ENCODE measurements at regions not wholly inside any gene's neighbourhood (a gene's known extent, or its start where the extent isn't known, plus 50 kb on each side); places are given as distances from the start of the nearest gene placed in this dataset.
"Not testable (repeated sequence)": the region's sequence is repeated elsewhere in the genome, so short reads cannot be mapped to it uniquely, and the experiment has no call there.

GRCh38 chr2:61753512-61753911 is 100.3 kb downstream of the FAM161A start:
- Histone ChIP-seq H3K36me3 (ENCODE audit: control insufficient read depth, insufficient read depth, low read length) (no peaks in the 10 kb centered on the region), H3K4me1 (ENCODE audit: control insufficient read depth, insufficient read depth, low read length) (no peaks in the 10 kb centered on the region), H3K9me3 (ENCODE audit: control insufficient read depth, insufficient read depth, low read length) (no peaks in the 10 kb centered on the region), H3K9ac (ENCODE audit: low read depth, low read length) (no peak overlapping the region), H3K4me3 (ENCODE audit: low read depth, low read length) (no peak overlapping the region), H3K27me3 (ENCODE audit: control insufficient read depth, insufficient read depth, low read length) (no peaks in the 10 kb centered on the region)

GRCh38 chr2:61750624-61751023 is 103.2 kb downstream of the FAM161A start:
- H3K36me3 ChIP-seq (ENCODE audit: control insufficient read depth, insufficient read depth, low read length) = no peaks in the 10 kb centered on the region
- no peaks in the 10 kb centered on the region for H3K27me3 ChIP-seq (ENCODE audit: control insufficient read depth, insufficient read depth, low read length)
- H3K4me1 ChIP-seq (ENCODE audit: control insufficient read depth, insufficient read depth, low read length) = no peaks in the 10 kb centered on the region
- no peak overlapping the region for H3K9ac ChIP-seq (ENCODE audit: low read depth, low read length)
- no peaks in the 10 kb centered on the region for H3K9me3 ChIP-seq (ENCODE audit: control insufficient read depth, insufficient read depth, low read length)
- no peak overlapping the region for H3K4me3 ChIP-seq (ENCODE audit: low read depth, low read length)

- Histone ChIP-seq H3K9me3 (ENCODE audit: control insufficient read depth, insufficient read depth, low read length) (no peaks in the 10 kb centered on the region), H3K4me1 (ENCODE audit: control insufficient read depth, insufficient read depth, low read length) (no peaks in the 10 kb centered on the region), H3K4me3 (ENCODE audit: low read depth, low read length) (no peak overlapping the region), H3K9ac (ENCODE audit: low read depth, low read length) (no peak overlapping the region), H3K27me3 (ENCODE audit: control insufficient read depth, insufficient read depth, low read length) (no peaks in the 10 kb centered on the region), H3K36me3 (ENCODE audit: control insufficient read depth, insufficient read depth, low read length) (no peaks in the 10 kb centered on the region)
Measured at GRCh38 chr2:61742955-61743354, 110.9 kb downstream of the FAM161A start.

- no peak overlapping the region for H3K4me3 ChIP-seq (ENCODE audit: low read depth, low read length)
- H3K9me3 ChIP-seq (ENCODE audit: control insufficient read depth, insufficient read depth, low read length) = no peaks in the 10 kb centered on the region
- no peak overlapping the region for H3K9ac ChIP-seq (ENCODE audit: low read depth, low read length)
- H3K27me3 ChIP-seq (ENCODE audit: control insufficient read depth, insufficient read depth, low read length) = no peaks in the 10 kb centered on the region
- no peaks in the 10 kb centered on the region for H3K36me3 ChIP-seq (ENCODE audit: control insufficient read depth, insufficient read depth, low read length)
- H3K4me1 ChIP-seq (ENCODE audit: control insufficient read depth, insufficient read depth, low read length) = no peaks in the 10 kb centered on the region
Measured at GRCh38 chr2:61737841-61738240, 116.0 kb downstream of the FAM161A start.

GRCh38 chr2:61736953-61737352 is 116.9 kb downstream of the FAM161A start:
- no peaks in the 10 kb centered on the region for H3K27me3 ChIP-seq (ENCODE audit: control insufficient read depth, insufficient read depth, low read length)
- no peaks in the 10 kb centered on the region for H3K36me3 ChIP-seq (ENCODE audit: control insufficient read depth, insufficient read depth, low read length)
- no peaks in the 10 kb centered on the region for H3K9me3 ChIP-seq (ENCODE audit: control insufficient read depth, insufficient read depth, low read length)
- H3K9ac ChIP-seq (ENCODE audit: low read depth, low read length) = no peak overlapping the region
- H3K4me3 ChIP-seq (ENCODE audit: low read depth, low read length) = no peak overlapping the region
- H3K4me1 ChIP-seq (ENCODE audit: control insufficient read depth, insufficient read depth, low read length) = no peaks in the 10 kb centered on the region

- Histone ChIP-seq H3K27me3 (ENCODE audit: control insufficient read depth, insufficient read depth, low read length) (no peaks in the 10 kb centered on the region), H3K36me3 (ENCODE audit: control insufficient read depth, insufficient read depth, low read length) (no peaks in the 10 kb centered on the region), H3K4me3 (ENCODE audit: low read depth, low read length) (no peak overlapping the region), H3K9me3 (ENCODE audit: control insufficient read depth, insufficient read depth, low read length) (no peaks in the 10 kb centered on the region), H3K4me1 (ENCODE audit: control insufficient read depth, insufficient read depth, low read length) (no peaks in the 10 kb centered on the region), H3K9ac (ENCODE audit: low read depth, low read length) (no peak overlapping the region)
Measured at GRCh38 chr2:61733563-61733962, 120.3 kb downstream of the FAM161A start.

GRCh38 chr2:61732787-61733186 is 121.1 kb downstream of the FAM161A start:
- no peaks in the 10 kb centered on the region for H3K4me1 ChIP-seq (ENCODE audit: control insufficient read depth, insufficient read depth, low read length)
- no peak overlapping the region for H3K4me3 ChIP-seq (ENCODE audit: low read depth, low read length)
- H3K27me3 ChIP-seq (ENCODE audit: control insufficient read depth, insufficient read depth, low read length) = no peaks in the 10 kb centered on the region
- no peaks in the 10 kb centered on the region for H3K36me3 ChIP-seq (ENCODE audit: control insufficient read depth, insufficient read depth, low read length)
- no peaks in the 10 kb centered on the region for H3K9me3 ChIP-seq (ENCODE audit: control insufficient read depth, insufficient read depth, low read length)
- no peak overlapping the region for H3K9ac ChIP-seq (ENCODE audit: low read depth, low read length)

GRCh38 chr2:61727746-61728145 is 126.1 kb downstream of the FAM161A start:
- Histone ChIP-seq H3K9me3 (ENCODE audit: control insufficient read depth, insufficient read depth, low read length) (no peaks in the 10 kb centered on the region), H3K4me1 (ENCODE audit: control insufficient read depth, insufficient read depth, low read length) (no peaks in the 10 kb centered on the region), H3K27me3 (ENCODE audit: control insufficient read depth, insufficient read depth, low read length) (no peaks in the 10 kb centered on the region), H3K36me3 (ENCODE audit: control insufficient read depth, insufficient read depth, low read length) (no peaks in the 10 kb centered on the region), H3K9ac (ENCODE audit: low read depth, low read length) (no peak overlapping the region), H3K4me3 (ENCODE audit: low read depth, low read length) (no peak overlapping the region)

- Histone ChIP-seq H3K4me1 (ENCODE audit: control insufficient read depth, insufficient read depth, low read length) (no peaks in the 10 kb centered on the region), H3K9me3 (ENCODE audit: control insufficient read depth, insufficient read depth, low read length) (no peaks in the 10 kb centered on the region), H3K27me3 (ENCODE audit: control insufficient read depth, insufficient read depth, low read length) (no peaks in the 10 kb centered on the region), H3K36me3 (ENCODE audit: control insufficient read depth, insufficient read depth, low read length) (no peaks in the 10 kb centered on the region), H3K4me3 (ENCODE audit: low read depth, low read length) (no peak overlapping the region), H3K9ac (ENCODE audit: low read depth, low read length) (no peak overlapping the region)
Measured at GRCh38 chr2:61726456-61727209, 127.2 kb downstream of the FAM161A start.

- H3K4me3 ChIP-seq (ENCODE audit: low read depth, low read length); H3K9me3 ChIP-seq (ENCODE audit: control insufficient read depth, insufficient read depth, low read length); H3K27me3 ChIP-seq (ENCODE audit: control insufficient read depth, insufficient read depth, low read length); H3K36me3 ChIP-seq (ENCODE audit: control insufficient read depth, insufficient read depth, low read length); H3K9ac ChIP-seq (ENCODE audit: low read depth, low read length); H3K4me1 ChIP-seq (ENCODE audit: control insufficient read depth, insufficient read depth, low read length): not testable (repeated sequence)
Measured at GRCh38 chr2:61723364-61723763, 130.5 kb downstream of the FAM161A start.

- Histone ChIP-seq H3K4me1 (ENCODE audit: control insufficient read depth, insufficient read depth, low read length) (no peaks in the 10 kb centered on the region), H3K36me3 (ENCODE audit: control insufficient read depth, insufficient read depth, low read length) (no peaks in the 10 kb centered on the region), H3K9me3 (ENCODE audit: control insufficient read depth, insufficient read depth, low read length) (no peaks in the 10 kb centered on the region), H3K27me3 (ENCODE audit: control insufficient read depth, insufficient read depth, low read length) (no peaks in the 10 kb centered on the region), H3K9ac (ENCODE audit: low read depth, low read length) (no peak overlapping the region), H3K4me3 (ENCODE audit: low read depth, low read length) (no peak overlapping the region)
Measured at GRCh38 chr2:61722800-61723199, 131.1 kb downstream of the FAM161A start.

GRCh38 chr2:61722318-61722717 is 131.5 kb downstream of the FAM161A start:
- Histone ChIP-seq H3K4me1 (ENCODE audit: control insufficient read depth, insufficient read depth, low read length) (no peaks in the 10 kb centered on the region), H3K9me3 (ENCODE audit: control insufficient read depth, insufficient read depth, low read length) (no peaks in the 10 kb centered on the region), H3K4me3 (ENCODE audit: low read depth, low read length) (no peak overlapping the region), H3K36me3 (ENCODE audit: control insufficient read depth, insufficient read depth, low read length) (no peaks in the 10 kb centered on the region), H3K9ac (ENCODE audit: low read depth, low read length) (no peak overlapping the region), H3K27me3 (ENCODE audit: control insufficient read depth, insufficient read depth, low read length) (no peaks in the 10 kb centered on the region)

Data from iPS-15b (cell line).